NB4 (cell line): ENCODE measurements at regions not wholly inside any gene's neighbourhood (a gene's known extent, or its start where the extent isn't known, plus 50 kb on each side); places are given as distances from the start of the nearest gene placed in this dataset.
"Not testable (repeated sequence)": the region's sequence is repeated elsewhere in the genome, so short reads cannot be mapped to it uniquely, and the experiment has no call there.

ENCODE experiments used
- DNase-seq: peaks from one replicate; pipeline ENCODE4 v3.0.0; 2010; ENCODE audit warnings: low read depth
- H3K4me3 ChIP-seq: one replicate; pipeline ENCODE4 v1.5.1; 2011; ENCODE audit warnings: mild to moderate bottlenecking, low read depth, low read length, moderate library complexity
- MAX ChIP-seq: IDR thresholded peaks from 2 replicates; pipeline ENCODE4 v1.6.1; 2011; ENCODE audit warnings: low read depth, low read length
- MYC ChIP-seq: IDR thresholded peaks from 2 replicates; pipeline ENCODE4 v1.6.1; 2011; ENCODE audit warnings: low read depth, low read length
- POLR2A ChIP-seq: IDR thresholded peaks from 2 replicates; pipeline ENCODE4 v1.6.1; 2011; ENCODE audit warnings: mild to moderate bottlenecking; ENCODE audit not compliant: insufficient read length; ENCODE audit errors: extremely low read depth
- TF ChIP-seq, protein P1 (sequence below): IDR thresholded peaks from one replicate; pipeline ENCODE4 v1.5.1; 2012; ENCODE audit warnings: low read depth, low read length

- peak; percentile 61 for DNase-seq
- TF ChIP-seq, protein P1, sequence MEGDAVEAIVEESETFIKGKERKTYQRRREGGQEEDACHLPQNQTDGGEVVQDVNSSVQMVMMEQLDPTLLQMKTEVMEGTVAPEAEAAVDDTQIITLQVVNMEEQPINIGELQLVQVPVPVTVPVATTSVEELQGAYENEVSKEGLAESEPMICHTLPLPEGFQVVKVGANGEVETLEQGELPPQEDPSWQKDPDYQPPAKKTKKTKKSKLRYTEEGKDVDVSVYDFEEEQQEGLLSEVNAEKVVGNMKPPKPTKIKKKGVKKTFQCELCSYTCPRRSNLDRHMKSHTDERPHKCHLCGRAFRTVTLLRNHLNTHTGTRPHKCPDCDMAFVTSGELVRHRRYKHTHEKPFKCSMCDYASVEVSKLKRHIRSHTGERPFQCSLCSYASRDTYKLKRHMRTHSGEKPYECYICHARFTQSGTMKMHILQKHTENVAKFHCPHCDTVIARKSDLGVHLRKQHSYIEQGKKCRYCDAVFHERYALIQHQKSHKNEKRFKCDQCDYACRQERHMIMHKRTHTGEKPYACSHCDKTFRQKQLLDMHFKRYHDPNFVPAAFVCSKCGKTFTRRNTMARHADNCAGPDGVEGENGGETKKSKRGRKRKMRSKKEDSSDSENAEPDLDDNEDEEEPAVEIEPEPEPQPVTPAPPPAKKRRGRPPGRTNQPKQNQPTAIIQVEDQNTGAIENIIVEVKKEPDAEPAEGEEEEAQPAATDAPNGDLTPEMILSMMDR = no peak
- TF ChIP-seq MAX = no peak
- no peak for TF ChIP-seq POLR2A
- TF ChIP-seq MYC = no peak
- no peak overlapping the region for H3K4me3 ChIP-seq
Observed at GRCh38 chr2:52269696-52270485, 1238.0 kb upstream of the NRXN1 start.

DNA sequence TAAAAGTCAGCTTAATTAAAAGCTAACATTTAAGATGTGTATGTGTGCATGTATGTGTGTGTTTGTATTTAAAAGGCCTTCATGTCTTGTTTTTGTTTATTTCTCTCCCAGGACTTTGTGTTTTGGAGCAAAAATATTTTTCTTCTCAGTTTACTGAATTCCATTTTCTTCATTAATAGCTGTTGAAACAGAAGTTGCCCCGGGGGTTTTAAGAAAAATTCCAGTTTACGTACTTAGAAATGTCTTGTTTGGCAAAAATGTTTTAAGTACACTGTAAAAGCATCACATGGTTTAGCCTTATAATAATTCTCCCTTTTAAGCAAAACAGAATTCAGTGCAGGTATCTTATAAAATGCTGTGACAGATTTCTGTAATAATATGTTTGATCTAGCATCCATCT lies 1233.0 kb upstream of the NRXN1 start:
- no peak for DNase-seq
- no peak for TF ChIP-seq MAX
- TF ChIP-seq POLR2A = no peak
- no peak for TF ChIP-seq MYC

GRCh38 chr2:52264488-52264887 lies 1232.6 kb upstream of the NRXN1 start:
- no peak for DNase-seq
- TF ChIP-seq POLR2A (no peak), MYC (no peak), MAX (no peak)
- no peak overlapping the region for H3K4me3 ChIP-seq

More for the DNA sequence above, 1233.0 kb upstream of the NRXN1 start:
- H3K4me3 ChIP-seq = no peak overlapping the region

- TF ChIP-seq POLR2A (no peak), MYC (no peak), MAX (no peak)
- TF ChIP-seq, protein P1 = no peak
- H3K4me3 ChIP-seq = no peak overlapping the region
- no peak for DNase-seq
Observed at GRCh38 chr2:52260904-52261303, 1229.0 kb upstream of the NRXN1 start.

GRCh38 chr2:52258967-52259366 lies 1227.0 kb upstream of the NRXN1 start:
- H3K4me3 ChIP-seq = not testable (repeated sequence)

DNA sequence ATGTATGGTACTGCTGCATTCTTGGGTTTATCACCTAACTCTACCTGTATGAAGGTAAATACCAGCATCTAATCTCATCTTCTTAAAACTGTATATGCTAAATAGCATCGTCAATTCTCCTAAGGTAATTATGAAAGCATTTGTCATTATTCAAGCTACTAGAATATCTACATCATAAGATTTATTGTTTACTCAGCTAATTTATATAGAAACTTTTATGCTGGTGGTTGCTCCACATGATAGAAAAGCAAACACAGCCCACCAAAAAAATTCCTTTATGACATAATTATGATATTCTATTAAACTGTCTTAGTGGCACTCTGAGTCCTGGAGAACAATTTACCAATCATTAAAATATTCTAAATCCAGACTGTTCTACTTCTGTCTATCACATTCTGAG lies 1226.1 kb upstream of the NRXN1 start:
- TF ChIP-seq, protein P1 = no peak
- TF ChIP-seq MAX (no peak), MYC (no peak), POLR2A (no peak)
- H3K4me3 ChIP-seq = no peak overlapping the region

More at GRCh38 chr2:52258967-52259366, 1227.0 kb upstream of the NRXN1 start:
- not testable (repeated sequence) for DNase-seq

GRCh38 chr2:52253416-52253980 lies 1221.6 kb upstream of the NRXN1 start:
- no peak for TF ChIP-seq MYC
- TF ChIP-seq POLR2A = no peak
- TF ChIP-seq, protein P1 = no peak
- TF ChIP-seq MAX = no peak

More for the DNA sequence above, 1226.1 kb upstream of the NRXN1 start:
- no peak for DNase-seq

More at GRCh38 chr2:52253416-52253980, 1221.6 kb upstream of the NRXN1 start:
- no peak overlapping the region for H3K4me3 ChIP-seq
- DNase-seq = no peak
